GM12891 (cell line): ENCODE measurements at regions not wholly inside any gene's neighbourhood (a gene's known extent, or its start where the extent isn't known, plus 50 kb on each side); places are given as distances from the start of the nearest gene placed in this dataset.

Source experiments
- POLR2A ChIP-seq: IDR thresholded peaks from 2 replicates; pipeline ENCODE4 v1.6.1; 2011; ENCODE audit warnings: low read depth, low read length, control low read depth
- POLR2AphosphoS5 ChIP-seq: IDR thresholded peaks from 2 replicates; pipeline ENCODE4 v1.6.1; 2011; ENCODE audit warnings: low read depth, low read length, control low read depth
- POU2F2 ChIP-seq: IDR thresholded peaks from 2 replicates; pipeline ENCODE4 v1.6.1; 2011; ENCODE audit warnings: low read depth, mild to moderate bottlenecking, control low read depth, low read length, moderate library complexity
- TAF1 ChIP-seq: IDR thresholded peaks from 2 replicates; pipeline ENCODE4 v1.6.1; 2011; ENCODE audit warnings: low read depth, low read length, control low read depth

GRCh38 chr9:86662890-86663468 lies 284.3 kb downstream of the GAS1 start:
- TF ChIP-seq POLR2AphosphoS5, result no peak
- TF ChIP-seq POLR2A, result no peak
- TF ChIP-seq POU2F2, result no peak
- TF ChIP-seq TAF1, result no peak
